Neuronal stem cell (in vitro differentiated cells): ENCODE measurements at regions not wholly inside any gene's neighbourhood (a gene's known extent, or its start where the extent isn't known, plus 50 kb on each side); places are given as distances from the start of the nearest gene placed in this dataset.
A peak's percentile ranks its signal among the peaks of the same experiment; 100 is the strongest.

ENCODE experiments used
- DNase-seq: peaks from one replicate; pipeline ENCODE4 v3.0.0-alpha.2; 2013; ENCODE audit warnings: low spot score
- H2AFZ ChIP-seq: one replicate; pipeline ENCODE4 v1.6.1; 2013; ENCODE audit warnings: mild to moderate bottlenecking, low read length, inconsistent platforms
- H2AK5ac ChIP-seq: 2 replicates; pipeline ENCODE4 v1.6.1; 2013; ENCODE audit warnings: low read depth, mild to moderate bottlenecking, inconsistent platforms, low read length, moderate library complexity, mixed read lengths
- H2BK120ac ChIP-seq: 2 replicates; pipeline ENCODE4 v1.6.1; 2013; ENCODE audit warnings: low read depth, mild to moderate bottlenecking, inconsistent platforms, low read length, moderate library complexity, mixed read lengths
- H2BK12ac ChIP-seq: one replicate; pipeline ENCODE4 v1.6.1; 2013; ENCODE audit warnings: low read length, inconsistent platforms
- H2BK15ac ChIP-seq: 2 replicates; pipeline ENCODE4 v1.6.1; 2013; ENCODE audit warnings: mild to moderate bottlenecking, low read length, inconsistent platforms, mixed read lengths
- H2BK5ac ChIP-seq: one replicate; pipeline ENCODE4 v1.6.1; 2013; ENCODE audit warnings: inconsistent platforms, mild to moderate bottlenecking, low read length, moderate library complexity
- H3K14ac ChIP-seq: one replicate; pipeline ENCODE4 v1.6.1; 2013; ENCODE audit warnings: low read length, inconsistent platforms
- H3K18ac ChIP-seq: 2 replicates; pipeline ENCODE4 v1.6.1; 2013; ENCODE audit warnings: low read length, inconsistent platforms
- H3K23ac ChIP-seq: 2 replicates; pipeline ENCODE4 v1.6.1; 2013; ENCODE audit warnings: low read depth, mild to moderate bottlenecking, mixed read lengths, low read length, inconsistent platforms; ENCODE audit not compliant: poor library complexity
- H3K27ac ChIP-seq: replicated peaks from 3 replicates; pipeline ENCODE4 v1.5.1; 2013; ENCODE audit warnings: low read length, inconsistent platforms
- H3K27me3 ChIP-seq, 3 experiments: 2 replicates each; pipeline ENCODE4 v1.6.1; 2013; ENCODE audit warnings: low read length in 3 of 3, mild to moderate bottlenecking in 2 of 3, inconsistent platforms in 1 of 3, low read depth in 1 of 3, mixed read lengths in 1 of 3, moderate library complexity in 1 of 3; ENCODE audit not compliant: control insufficient read depth in 3 of 3, insufficient read depth in 3 of 3
- H3K36me3 ChIP-seq, 2 donors: replicated peaks in 1 of 2; 2 replicates each; pipeline ENCODE4 v1.6.1; 2013; ENCODE audit warnings: low read length in 2 of 2; ENCODE audit not compliant: control insufficient read depth in 2 of 2, insufficient read depth in 2 of 2
- H3K4ac ChIP-seq: 2 replicates; pipeline ENCODE4 v1.6.1; 2013; ENCODE audit warnings: inconsistent platforms, mild to moderate bottlenecking, low read length, moderate library complexity
- H3K4me1 ChIP-seq, 2 donors: 1 replicate in 1 of 2; 2 replicates in 1 of 2; pipeline ENCODE4 v1.6.1; 2013; ENCODE audit warnings: low read length in 2 of 2, low read depth in 1 of 2; ENCODE audit not compliant: control insufficient read depth in 2 of 2, insufficient read depth in 1 of 2
- H3K4me2 ChIP-seq: one replicate; pipeline ENCODE4 v1.6.1; 2013; ENCODE audit warnings: mild to moderate bottlenecking, low read length, inconsistent platforms; ENCODE audit not compliant: insufficient read depth, poor library complexity, severe bottlenecking
- H3K4me3 ChIP-seq, 2 donors: 2 replicates each; pipeline ENCODE4 v1.5.1; 2013; ENCODE audit warnings: low read length in 2 of 2, mild to moderate bottlenecking in 2 of 2, inconsistent platforms in 1 of 2, moderate library complexity in 1 of 2
- H3K79me1 ChIP-seq: one replicate; pipeline ENCODE4 v1.6.1; 2013; ENCODE audit warnings: low read depth, mild to moderate bottlenecking, inconsistent platforms, low read length, moderate library complexity
- H3K9ac ChIP-seq: one replicate; pipeline ENCODE4 v1.6.1; 2013; ENCODE audit warnings: mild to moderate bottlenecking, low read depth, low read length, inconsistent platforms; ENCODE audit not compliant: poor library complexity
- H3K9me3 ChIP-seq, 2 donors: replicated peaks in 1 of 2; 2 replicates each; pipeline versions ENCODE3 to v1.6.1; 2013; ENCODE audit warnings: low read length in 2 of 2, mild to moderate bottlenecking in 2 of 2, inconsistent platforms in 1 of 2, low read depth in 1 of 2, mixed read lengths in 1 of 2, moderate library complexity in 1 of 2; ENCODE audit not compliant: control insufficient read depth in 2 of 2, insufficient read depth in 1 of 2
- H4K8ac ChIP-seq: one replicate; pipeline ENCODE4 v1.6.1; 2013; ENCODE audit warnings: low read depth, mild to moderate bottlenecking, inconsistent platforms, low read length, moderate library complexity
- H4K91ac ChIP-seq: one replicate; pipeline ENCODE4 v1.6.1; 2013; ENCODE audit warnings: low read length, low read depth, mild to moderate bottlenecking, inconsistent platforms; ENCODE audit not compliant: poor library complexity
- WGBS, 2 donors: extraction: QIAGEN DNeasy Blood & Tissue Kit; methylation state at CpG; one replicate each; pipeline ENCODE4 v1.1.7; 2013; ENCODE audit warnings: missing lambda C conversion rate in 2 of 2, mixed read lengths in 1 of 2; ENCODE audit not compliant: insufficient read length in 2 of 2, insufficient replicate concordance in 1 of 2; ENCODE audit errors: extremely low coverage in 2 of 2; 5-methylcytosine and 5-hydroxymethylcytosine counted together

GRCh38 chr2:204437408-204437807, 107.9 kb upstream of the PARD3B start:
- Histone ChIP-seq H3K4me2 (no peak overlapping the region), H2AK5ac (no peak overlapping the region)
- no CpG with 5 or more reads among the region's 5 CpGs for WGBS, 2 donors

GRCh38 chr2:204437815-204438756, 107.2 kb upstream of the PARD3B start:
- Histone ChIP-seq H3K36me3 (no peaks in the 10 kb centered on the region), H2BK12ac (no peak overlapping the region), H3K4me1 (peaks cover 17 to 18% of the 10 kb centered on the region in 2 donors), H3K79me1 (no peaks in the 10 kb centered on the region), H2AFZ (peak overlapping the region; percentile 73), H3K18ac (no peak overlapping the region), H2BK15ac (no peak overlapping the region), H2BK5ac (no peak overlapping the region), H3K4me2 (no peak overlapping the region), H2AK5ac (no peak overlapping the region), H3K4me3 (peak overlapping the region in 1 of 2 donors; percentile 26), H4K8ac (no peak overlapping the region), H4K91ac (no peak overlapping the region), H3K23ac (no peak overlapping the region), H3K9ac (no peak overlapping the region), H3K4ac (no peak overlapping the region), H3K27ac (peak overlapping the region; percentile 5), H3K27me3 (no peaks in the 10 kb centered on the region), H3K9me3 (peaks cover 0 to 11% of the 10 kb centered on the region in 2 donors), H3K14ac (no peak overlapping the region), H2BK120ac (no peak overlapping the region)
- DNase-seq = no peak
- WGBS, 2 donors = no CpG with 5 or more reads among the region's 18 CpGs

More at GRCh38 chr2:204437408-204437807, 107.9 kb upstream of the PARD3B start:
- Histone ChIP-seq H4K91ac (no peak overlapping the region), H3K79me1 (no peaks in the 10 kb centered on the region), H2BK120ac (no peak overlapping the region), H3K18ac (no peak overlapping the region), H2BK15ac (no peak overlapping the region), H4K8ac (no peak overlapping the region), H3K4ac (no peak overlapping the region), H3K9ac (no peak overlapping the region), H3K9me3 (peaks cover 0 to 18% of the 10 kb centered on the region in 2 donors), H3K27ac (no peak overlapping the region), H3K23ac (no peak overlapping the region), H3K36me3 (no peaks in the 10 kb centered on the region), H2BK12ac (no peak overlapping the region), H2BK5ac (no peak overlapping the region), H2AFZ (peak overlapping the region; percentile 73), H3K4me1 (peaks cover 17 to 18% of the 10 kb centered on the region in 2 donors), H3K14ac (no peak overlapping the region), H3K27me3 (no peaks in the 10 kb centered on the region), H3K4me3 (no peak overlapping the region)
- DNase-seq = no peak

- no peak overlapping the region for H3K27ac ChIP-seq
- H2AK5ac ChIP-seq = no peak overlapping the region
- no peak overlapping the region for H2BK12ac ChIP-seq
- no peak overlapping the region for H2BK120ac ChIP-seq
- H3K4me1 ChIP-seq = peaks cover 17 to 18% of the 10 kb centered on the region in 2 donors
- peaks cover 2 to 28% of the 10 kb centered on the region in 2 donors for H3K9me3 ChIP-seq
- H3K18ac ChIP-seq = no peak overlapping the region
- H3K14ac ChIP-seq = no peak overlapping the region
- no peak overlapping the region for H4K91ac ChIP-seq
- H2BK5ac ChIP-seq = no peak overlapping the region
- no peaks in the 10 kb centered on the region for H3K27me3 ChIP-seq
- no peak overlapping the region for H4K8ac ChIP-seq
- no peak overlapping the region for H2AFZ ChIP-seq
- no peak overlapping the region for H3K4me2 ChIP-seq
- no peak overlapping the region for H3K23ac ChIP-seq
- no peak for DNase-seq
- H3K36me3 ChIP-seq = no peaks in the 10 kb centered on the region
- H2BK15ac ChIP-seq = no peak overlapping the region
- H3K4ac ChIP-seq = no peak overlapping the region
- H3K4me3 ChIP-seq = no peak overlapping the region
- no peak overlapping the region for H3K9ac ChIP-seq
- no peaks in the 10 kb centered on the region for H3K79me1 ChIP-seq
Observed at GRCh38 chr2:204441316-204441715, 104.0 kb upstream of the PARD3B start.

GRCh38 chr2:204445149-204445548, 100.1 kb upstream of the PARD3B start:
- Histone ChIP-seq H3K9ac (no peak overlapping the region), H3K79me1 (no peaks in the 10 kb centered on the region), H2BK120ac (no peak overlapping the region), H3K23ac (no peak overlapping the region), H2BK12ac (no peak overlapping the region), H3K18ac (no peak overlapping the region), H4K8ac (no peak overlapping the region), H2BK15ac (no peak overlapping the region), H3K4ac (no peak overlapping the region), H2AFZ (no peak overlapping the region), H2BK5ac (no peak overlapping the region), H3K4me2 (no peak overlapping the region), H3K4me1 (peaks cover 2 to 13% of the 10 kb centered on the region in 2 donors), H3K9me3 (peaks cover 2 to 26% of the 10 kb centered on the region in 2 donors), H3K14ac (no peak overlapping the region), H3K27me3 (no peaks in the 10 kb centered on the region), H3K4me3 (no peak overlapping the region), H2AK5ac (no peak overlapping the region), H4K91ac (no peak overlapping the region), H3K27ac (no peak overlapping the region), H3K36me3 (no peaks in the 10 kb centered on the region)
- DNase-seq = no peak
- WGBS, 2 donors = no CpG with 5 or more reads among the region's 3 CpGs
